SK-N-SH (cell line): ENCODE measurements at regions not wholly inside any gene's neighbourhood (a gene's known extent, or its start where the extent isn't known, plus 50 kb on each side); places are given as distances from the start of the nearest gene placed in this dataset.

Experiments
- CTCF ChIA-PET: fragments of 300-600, 350-600 bp; formaldehyde crosslinking; extraction: SDS; loops from one replicate; lab custom pipeline; 2021; lab: Yijun Ruan, JAX
- POLR2A ChIA-PET: fragments of 350-600 bp; sonication (Branson Sonifier 250); formaldehyde crosslinking; extraction: SDS; loops from one replicate; lab custom pipeline; 2020; ENCODE audit warnings: antibody characterized with exemption, inconsistent platforms; lab: Yijun Ruan, JAX
- DNase-seq: peaks from one replicate; pipeline ENCODE4 v3.0.0; 2012
- H2AFZ ChIP-seq: fragments of 200-600 bp; sonication (generic); 2 replicates; pipeline ENCODE4 v1.8.1; 2016; ENCODE audit warnings: antibody characterized with exemption, mild to moderate bottlenecking, low read depth
- H3F3A ChIP-seq: fragments of 200-600 bp; sonication (generic); replicated peaks from 2 replicates; pipeline ENCODE3; 2016; ENCODE audit warnings: antibody characterized with exemption, mild to moderate bottlenecking; ENCODE audit not compliant: insufficient read depth
- H3K27ac ChIP-seq, 2 experiments: fragments of 200-500 bp in 1 of 2; fragments of 200-600 bp in 1 of 2; sonication (Bioruptor generic) in 1 of 2; sonication (generic), shearing (Covaris generic) in 1 of 2; 2 replicates each; pipeline versions ENCODE4 v1.5.1 to v1.6.1; 2014 to 2016; ENCODE audit warnings: low read depth in 2 of 2, inconsistent platforms in 1 of 2, low read length in 1 of 2, mild to moderate bottlenecking in 1 of 2, mixed read lengths in 1 of 2
- H3K27me3 ChIP-seq: fragments of 200-600 bp; sonication (generic), shearing (Covaris generic); 2 replicates; pipeline ENCODE4 v1.6.1; 2016; ENCODE audit warnings: mixed run types; ENCODE audit not compliant: insufficient read depth
- H3K36me3 ChIP-seq, 2 experiments: fragments of 200-500 bp in 1 of 2; fragments of 200-600 bp in 1 of 2; sonication (Bioruptor generic) in 1 of 2; sonication (generic) in 1 of 2; replicated peaks in 1 of 2; 2 replicates each; pipeline versions ENCODE3 to v1.5.1; 2014 to 2016; ENCODE audit warnings: low read length in 1 of 2, mild to moderate bottlenecking in 1 of 2; ENCODE audit not compliant: insufficient read depth in 2 of 2, control insufficient read depth in 1 of 2
- H3K4me1 ChIP-seq, 2 experiments: fragments of 200-500 bp in 1 of 2; fragments of 200-600 bp in 1 of 2; sonication (Bioruptor generic) in 1 of 2; sonication (generic), shearing (Covaris generic) in 1 of 2; 2 replicates each; pipeline versions ENCODE4 v1.5.1 to v1.6.1; 2014 to 2016; ENCODE audit warnings: low read depth in 1 of 2, low read length in 1 of 2, mixed run types in 1 of 2; ENCODE audit not compliant: insufficient read depth in 2 of 2, control insufficient read depth in 1 of 2
- H3K4me2 ChIP-seq: fragments of 200-600 bp; sonication (generic), shearing (Covaris generic); 2 replicates; pipeline ENCODE4 v1.6.1; 2017; ENCODE audit warnings: mixed run types
- H3K4me3 ChIP-seq, 2 experiments: fragments of 200-500 bp in 1 of 2; fragments of 200-600 bp in 1 of 2; sonication (Bioruptor generic) in 1 of 2; sonication (generic), shearing (Covaris generic) in 1 of 2; 2 replicates each; pipeline versions ENCODE4 v1.5.1 to v1.8.1; 2014 to 2016; ENCODE audit warnings: low read depth in 2 of 2, inconsistent platforms in 1 of 2, low read length in 1 of 2, mild to moderate bottlenecking in 1 of 2, mixed read lengths in 1 of 2, moderate library complexity in 1 of 2
- H3K79me2 ChIP-seq: fragments of 200-600 bp; sonication (generic); 2 replicates; pipeline ENCODE4 v1.8.1; 2017; ENCODE audit warnings: mild to moderate bottlenecking; ENCODE audit not compliant: insufficient read depth
- H3K9ac ChIP-seq: fragments of 200-600 bp; sonication (generic); 2 replicates; pipeline ENCODE4 v1.6.1; 2017; ENCODE audit warnings: mixed run types
- H3K9me2 ChIP-seq: fragments of 200-600 bp; sonication (generic); 2 replicates; pipeline ENCODE4 v1.6.1; 2017; ENCODE audit warnings: mixed run types
- H3K9me3 ChIP-seq: fragments of 200-600 bp; sonication (generic); 2 replicates; pipeline ENCODE4 v1.6.1; 2017; ENCODE audit warnings: mixed run types, mild to moderate bottlenecking, moderate library complexity
- H4K20me1 ChIP-seq: fragments of 200-600 bp; sonication (generic); 2 replicates; pipeline ENCODE4 v1.6.1; 2017; ENCODE audit warnings: mild to moderate bottlenecking, mixed run types; ENCODE audit not compliant: insufficient read depth
- CHD2 ChIP-seq: fragments of 150-350 bp; IDR thresholded peaks from 2 replicates; pipeline ENCODE4 v1.6.1; 2018; ENCODE audit warnings: low read length; ENCODE audit not compliant: partially characterized antibody
- EZH2phosphoT487 ChIP-seq: fragments of 200-600 bp; sonication (generic); IDR thresholded peaks from 2 replicates; pipeline ENCODE4 v1.6.1; 2017; ENCODE audit warnings: low read depth, mixed run types, mild to moderate bottlenecking, antibody characterized with exemption, moderate library complexity, borderline replicate concordance
- FOSL2 ChIP-seq: IDR thresholded peaks from 2 replicates; pipeline ENCODE4 v1.4.0; 2012; ENCODE audit warnings: low read depth, mild to moderate bottlenecking, moderate library complexity, borderline replicate concordance
- FOXM1 ChIP-seq: IDR thresholded peaks from 2 replicates; pipeline ENCODE4 v1.4.0; 2012; ENCODE audit warnings: low read depth, mild to moderate bottlenecking
- MXI1 ChIP-seq: IDR thresholded peaks from 2 replicates; pipeline ENCODE4 v1.6.1; 2012; ENCODE audit warnings: mild to moderate bottlenecking, low read depth, low read length, improper control_type of control experiment
- NFIC ChIP-seq: IDR thresholded peaks from 2 replicates; pipeline ENCODE4 v1.4.0; 2012; ENCODE audit warnings: borderline replicate concordance
- NRF1 ChIP-seq: IDR thresholded peaks from 2 replicates; pipeline ENCODE4 v1.6.1; 2012; ENCODE audit warnings: low read depth, mild to moderate bottlenecking, low read length
- POLR2AphosphoS5 ChIP-seq: IDR thresholded peaks from 2 replicates; pipeline ENCODE4 v1.6.1; 2012; ENCODE audit warnings: low read depth, low read length
- RAD21 ChIP-seq: IDR thresholded peaks from 2 replicates; pipeline ENCODE4 v1.6.1; 2012; ENCODE audit warnings: mild to moderate bottlenecking, low read length
- RCOR1 ChIP-seq: fragments of 150-350 bp; IDR thresholded peaks from 2 replicates; pipeline ENCODE4 v1.6.1; 2017; ENCODE audit warnings: antibody characterized with exemption, low read length
- SIN3A ChIP-seq: IDR thresholded peaks from 2 replicates; pipeline ENCODE4 v1.6.1; 2012; ENCODE audit warnings: low read depth, mild to moderate bottlenecking, low read length, moderate library complexity, borderline replicate concordance
- SMC3 ChIP-seq: IDR thresholded peaks from 2 replicates; pipeline ENCODE4 v1.6.1; 2012; ENCODE audit warnings: low read depth, low read length, improper control_type of control experiment
- TAF1 ChIP-seq: IDR thresholded peaks from 2 replicates; pipeline ENCODE4 v1.6.1; 2012; ENCODE audit warnings: low read depth, mild to moderate bottlenecking, low read length, moderate library complexity, borderline replicate concordance
- TCF12 ChIP-seq: IDR thresholded peaks from 2 replicates; pipeline ENCODE4 v1.4.0; 2012
- TEAD4 ChIP-seq: IDR thresholded peaks from 2 replicates; pipeline ENCODE4 v1.4.0; 2012; ENCODE audit warnings: mild to moderate bottlenecking, borderline replicate concordance; ENCODE audit not compliant: insufficient read depth
- YY1 ChIP-seq: IDR thresholded peaks from 2 replicates; pipeline ENCODE4 v1.4.0; 2012; ENCODE audit warnings: low read depth, mild to moderate bottlenecking
- WGBS: methylation state at CpG from one replicate; pipeline ENCODE4 v1.1.6; 2017; ENCODE audit warnings: low lambda C conversion rate; 5-methylcytosine and 5-hydroxymethylcytosine counted together
- TF ChIP-seq, protein P1 (sequence below): fragments of 150-350 bp; IDR thresholded peaks from 2 replicates; pipeline ENCODE4 v1.6.1; 2017; ENCODE audit warnings: antibody characterized with exemption, low read length, low read depth, borderline replicate concordance
- TF ChIP-seq, protein P2 (sequence below): fragments of 200-600 bp; sonication (generic); IDR thresholded peaks from 2 replicates; pipeline ENCODE4 v1.6.1; 2017; ENCODE audit warnings: antibody characterized with exemption, mild to moderate bottlenecking, moderate library complexity
- TF ChIP-seq, protein P3 (sequence below): IDR thresholded peaks from 2 replicates; pipeline ENCODE4 v1.6.1; 2012; ENCODE audit warnings: mild to moderate bottlenecking, low read depth, low read length, moderate library complexity
- TF ChIP-seq, protein P4 (sequence below): IDR thresholded peaks from 2 replicates; pipeline ENCODE4; 2012

DNA sequence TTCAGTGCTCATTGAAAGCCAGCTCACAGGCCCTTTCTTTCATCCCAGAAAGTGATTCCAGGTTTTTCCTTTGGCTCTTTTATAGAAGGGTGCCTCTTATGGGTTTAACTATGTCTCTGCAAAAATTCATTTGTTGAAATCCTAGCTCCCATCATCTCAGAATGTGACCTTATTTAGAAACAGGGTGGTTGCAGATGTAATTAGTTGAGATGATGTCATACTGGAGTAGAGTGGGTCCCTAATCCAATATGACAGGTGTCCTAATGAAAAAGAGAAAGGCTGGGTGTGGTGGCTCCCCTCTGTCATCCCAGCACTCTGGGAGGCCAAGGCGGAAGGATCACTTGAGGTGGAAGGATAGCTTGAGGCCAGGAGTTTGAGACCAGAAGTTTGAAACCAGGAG lies 64.2 kb upstream of the FAM20A start:
- Histone ChIP-seq H3F3A (no peaks in the 10 kb centered on the region), H3K4me3 (no peak overlapping the region), H3K27ac (no peak overlapping the region), H3K4me1 (no peaks in the 10 kb centered on the region), H3K9me3 (no peaks in the 10 kb centered on the region), H3K36me3 (no peaks in the 10 kb centered on the region), H2AFZ (no peak overlapping the region), H3K9me2 (no peaks in the 10 kb centered on the region), H3K27me3 (no peaks in the 10 kb centered on the region), H3K4me2 (no peak overlapping the region), H3K9ac (no peak overlapping the region), H3K79me2 (no peaks in the 10 kb centered on the region), H4K20me1 (no peaks in the 10 kb centered on the region)
- TF ChIP-seq, protein P1, sequence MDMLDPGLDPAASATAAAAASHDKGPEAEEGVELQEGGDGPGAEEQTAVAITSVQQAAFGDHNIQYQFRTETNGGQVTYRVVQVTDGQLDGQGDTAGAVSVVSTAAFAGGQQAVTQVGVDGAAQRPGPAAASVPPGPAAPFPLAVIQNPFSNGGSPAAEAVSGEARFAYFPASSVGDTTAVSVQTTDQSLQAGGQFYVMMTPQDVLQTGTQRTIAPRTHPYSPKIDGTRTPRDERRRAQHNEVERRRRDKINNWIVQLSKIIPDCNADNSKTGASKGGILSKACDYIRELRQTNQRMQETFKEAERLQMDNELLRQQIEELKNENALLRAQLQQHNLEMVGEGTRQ, result no peak
- TF ChIP-seq, protein P2, sequence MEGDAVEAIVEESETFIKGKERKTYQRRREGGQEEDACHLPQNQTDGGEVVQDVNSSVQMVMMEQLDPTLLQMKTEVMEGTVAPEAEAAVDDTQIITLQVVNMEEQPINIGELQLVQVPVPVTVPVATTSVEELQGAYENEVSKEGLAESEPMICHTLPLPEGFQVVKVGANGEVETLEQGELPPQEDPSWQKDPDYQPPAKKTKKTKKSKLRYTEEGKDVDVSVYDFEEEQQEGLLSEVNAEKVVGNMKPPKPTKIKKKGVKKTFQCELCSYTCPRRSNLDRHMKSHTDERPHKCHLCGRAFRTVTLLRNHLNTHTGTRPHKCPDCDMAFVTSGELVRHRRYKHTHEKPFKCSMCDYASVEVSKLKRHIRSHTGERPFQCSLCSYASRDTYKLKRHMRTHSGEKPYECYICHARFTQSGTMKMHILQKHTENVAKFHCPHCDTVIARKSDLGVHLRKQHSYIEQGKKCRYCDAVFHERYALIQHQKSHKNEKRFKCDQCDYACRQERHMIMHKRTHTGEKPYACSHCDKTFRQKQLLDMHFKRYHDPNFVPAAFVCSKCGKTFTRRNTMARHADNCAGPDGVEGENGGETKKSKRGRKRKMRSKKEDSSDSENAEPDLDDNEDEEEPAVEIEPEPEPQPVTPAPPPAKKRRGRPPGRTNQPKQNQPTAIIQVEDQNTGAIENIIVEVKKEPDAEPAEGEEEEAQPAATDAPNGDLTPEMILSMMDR, result no peak
- no peak for TF ChIP-seq CHD2
- no peak for TF ChIP-seq YY1
- no peak for TF ChIP-seq SIN3A
- TF ChIP-seq MXI1, result no peak
- TF ChIP-seq, protein P3, sequence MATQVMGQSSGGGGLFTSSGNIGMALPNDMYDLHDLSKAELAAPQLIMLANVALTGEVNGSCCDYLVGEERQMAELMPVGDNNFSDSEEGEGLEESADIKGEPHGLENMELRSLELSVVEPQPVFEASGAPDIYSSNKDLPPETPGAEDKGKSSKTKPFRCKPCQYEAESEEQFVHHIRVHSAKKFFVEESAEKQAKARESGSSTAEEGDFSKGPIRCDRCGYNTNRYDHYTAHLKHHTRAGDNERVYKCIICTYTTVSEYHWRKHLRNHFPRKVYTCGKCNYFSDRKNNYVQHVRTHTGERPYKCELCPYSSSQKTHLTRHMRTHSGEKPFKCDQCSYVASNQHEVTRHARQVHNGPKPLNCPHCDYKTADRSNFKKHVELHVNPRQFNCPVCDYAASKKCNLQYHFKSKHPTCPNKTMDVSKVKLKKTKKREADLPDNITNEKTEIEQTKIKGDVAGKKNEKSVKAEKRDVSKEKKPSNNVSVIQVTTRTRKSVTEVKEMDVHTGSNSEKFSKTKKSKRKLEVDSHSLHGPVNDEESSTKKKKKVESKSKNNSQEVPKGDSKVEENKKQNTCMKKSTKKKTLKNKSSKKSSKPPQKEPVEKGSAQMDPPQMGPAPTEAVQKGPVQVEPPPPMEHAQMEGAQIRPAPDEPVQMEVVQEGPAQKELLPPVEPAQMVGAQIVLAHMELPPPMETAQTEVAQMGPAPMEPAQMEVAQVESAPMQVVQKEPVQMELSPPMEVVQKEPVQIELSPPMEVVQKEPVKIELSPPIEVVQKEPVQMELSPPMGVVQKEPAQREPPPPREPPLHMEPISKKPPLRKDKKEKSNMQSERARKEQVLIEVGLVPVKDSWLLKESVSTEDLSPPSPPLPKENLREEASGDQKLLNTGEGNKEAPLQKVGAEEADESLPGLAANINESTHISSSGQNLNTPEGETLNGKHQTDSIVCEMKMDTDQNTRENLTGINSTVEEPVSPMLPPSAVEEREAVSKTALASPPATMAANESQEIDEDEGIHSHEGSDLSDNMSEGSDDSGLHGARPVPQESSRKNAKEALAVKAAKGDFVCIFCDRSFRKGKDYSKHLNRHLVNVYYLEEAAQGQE, result no peak
- no peak for TF ChIP-seq EZH2phosphoT487
- no peak for TF ChIP-seq FOXM1
- no peak for TF ChIP-seq RAD21
- no peak for TF ChIP-seq TEAD4
- no peak for TF ChIP-seq TCF12
- no peak for TF ChIP-seq TAF1
- TF ChIP-seq FOSL2, result no peak
- TF ChIP-seq, protein P4, sequence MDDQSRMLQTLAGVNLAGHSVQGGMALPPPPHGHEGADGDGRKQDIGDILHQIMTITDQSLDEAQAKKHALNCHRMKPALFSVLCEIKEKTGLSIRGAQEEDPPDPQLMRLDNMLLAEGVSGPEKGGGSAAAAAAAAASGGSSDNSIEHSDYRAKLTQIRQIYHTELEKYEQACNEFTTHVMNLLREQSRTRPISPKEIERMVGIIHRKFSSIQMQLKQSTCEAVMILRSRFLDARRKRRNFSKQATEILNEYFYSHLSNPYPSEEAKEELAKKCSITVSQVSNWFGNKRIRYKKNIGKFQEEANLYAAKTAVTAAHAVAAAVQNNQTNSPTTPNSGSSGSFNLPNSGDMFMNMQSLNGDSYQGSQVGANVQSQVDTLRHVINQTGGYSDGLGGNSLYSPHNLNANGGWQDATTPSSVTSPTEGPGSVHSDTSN, result no peak
- no peak for TF ChIP-seq SMC3
- TF ChIP-seq RCOR1, result no peak
- no peak for TF ChIP-seq POLR2AphosphoS5
- TF ChIP-seq NFIC, result no peak
- no peak for TF ChIP-seq NRF1
- 71% methylated on average over 1 of the region's 1 CpG for WGBS
- CTCF ChIA-PET, result no interaction called here
- no peak for DNase-seq
- POLR2A ChIA-PET, result no interaction called here
